H1 (cell line): ENCODE measurements at regions not wholly inside any gene's neighbourhood (a gene's known extent, or its start where the extent isn't known, plus 50 kb on each side); places are given as distances from the start of the nearest gene placed in this dataset.

Experiments
- CTCF ChIA-PET: fragments of 300-600 bp; sonication (Branson Sonifier 250); formaldehyde crosslinking; loops from one replicate; lab custom pipeline; 2021; ENCODE audit not compliant: partially characterized antibody; lab: Charles Lee
- POLR2A ChIA-PET: fragments of 300-600 bp; sonication (Branson Sonifier 250); formaldehyde crosslinking; loops from one replicate; lab custom pipeline; 2021; ENCODE audit warnings: inconsistent platforms; ENCODE audit not compliant: partially characterized antibody; lab: Charles Lee
- DNase-seq, 2 experiments: peaks; one replicate each; pipeline versions ENCODE4 v3.0.0 to v3.0.0-alpha.2; 2010 to 2022; ENCODE audit warnings: low spot score in 2 of 2, low read depth in 1 of 2, mixed read lengths in 1 of 2
- FAIRE-seq: peaks from 2 replicates; lab custom pipeline; 2011; peaks lifted over from hg19 to GRCh38; lab: Jason Lieb, UNC
- H2AFZ ChIP-seq: 2 replicates; pipeline ENCODE4 v1.8.1; 2012; ENCODE audit warnings: low read length, inconsistent platforms
- H2AK5ac ChIP-seq: 2 replicates; pipeline ENCODE4 v1.6.1; 2013; ENCODE audit warnings: low read depth, low read length
- H2BK120ac ChIP-seq: replicated peaks from 2 replicates; pipeline ENCODE3; 2013; ENCODE audit warnings: low read depth, low read length, inconsistent platforms
- H2BK12ac ChIP-seq: 2 replicates; pipeline ENCODE4 v1.6.1; 2013; ENCODE audit warnings: low read depth, low read length
- H2BK15ac ChIP-seq: 2 replicates; pipeline ENCODE4 v1.6.1; 2013; ENCODE audit warnings: low read length
- H2BK20ac ChIP-seq: 2 replicates; pipeline ENCODE4 v1.6.1; 2013; ENCODE audit warnings: low read length
- H2BK5ac ChIP-seq: 2 replicates; pipeline ENCODE4 v1.6.1; 2013; ENCODE audit warnings: low read depth, low read length
- H3K14ac ChIP-seq: 2 replicates; pipeline ENCODE4 v1.6.1; 2013; ENCODE audit warnings: inconsistent platforms; ENCODE audit not compliant: insufficient read length
- H3K18ac ChIP-seq: 2 replicates; pipeline ENCODE4 v1.6.1; 2013; ENCODE audit warnings: low read length; ENCODE audit errors: extremely low read depth
- H3K23ac ChIP-seq: 2 replicates; pipeline ENCODE4 v1.6.1; 2013; ENCODE audit warnings: inconsistent platforms; ENCODE audit not compliant: insufficient read length
- H3K23me2 ChIP-seq: 2 replicates; pipeline ENCODE4 v1.6.1; 2013; ENCODE audit warnings: low read depth, low read length
- H3K27ac ChIP-seq: 2 replicates; pipeline ENCODE4 v1.6.1; 2011; ENCODE audit warnings: low read depth, low read length, inconsistent platforms
- H3K27me3 ChIP-seq, 4 experiments: replicated peaks in 1 of 4; 1 replicate in 1 of 4; 2 replicates in 3 of 4; pipeline versions ENCODE4 v1.6.1 to v1.8.1; 2011 to 2013; ENCODE audit warnings: low read length in 3 of 4, mild to moderate bottlenecking in 3 of 4, inconsistent platforms in 2 of 4, mixed read lengths in 2 of 4, moderate library complexity in 1 of 4; ENCODE audit not compliant: control insufficient read depth in 3 of 4, insufficient read depth in 3 of 4; ENCODE audit errors: extremely low read depth in 1 of 4
- H3K36me3 ChIP-seq, 4 experiments: 2 replicates each; pipeline versions ENCODE4 v1.6.1 to v1.8.1; 2011 to 2013; ENCODE audit warnings: mild to moderate bottlenecking in 4 of 4, low read length in 3 of 4, moderate library complexity in 2 of 4, control low read depth in 1 of 4, inconsistent platforms in 1 of 4; ENCODE audit not compliant: insufficient read depth in 4 of 4, control insufficient read depth in 2 of 4
- H3K4ac ChIP-seq: replicated peaks from 2 replicates; pipeline ENCODE3; 2013; ENCODE audit warnings: low read length, low read depth, mixed read lengths, inconsistent platforms; ENCODE audit not compliant: insufficient read length
- H3K4me1 ChIP-seq, 4 experiments: replicated peaks in 1 of 4; 1 replicate in 1 of 4; 2 replicates in 3 of 4; pipeline versions ENCODE4 v1.6.1 to v1.8.1; 2011 to 2013; ENCODE audit warnings: low read length in 3 of 4, inconsistent platforms in 2 of 4, mixed read lengths in 1 of 4; ENCODE audit not compliant: insufficient read depth in 4 of 4, control insufficient read depth in 3 of 4
- H3K4me2 ChIP-seq, 2 experiments: 2 replicates each; pipeline versions ENCODE4 v1.6.1 to v1.8.1; 2011 to 2013; ENCODE audit warnings: low read depth in 2 of 2, low read length in 2 of 2, control low read depth in 1 of 2, inconsistent platforms in 1 of 2, mild to moderate bottlenecking in 1 of 2; ENCODE audit not compliant: insufficient read depth in 1 of 2
- H3K4me3 ChIP-seq, 4 experiments: fragments of 200-600, 300-600 bp in 1 of 4; sonication (generic), shearing (Covaris generic), sonication (Bioruptor Twin) in 1 of 4; 2 replicates each; pipeline versions ENCODE4 v1.5.1 to v1.8.1; 2011 to 2016; ENCODE audit warnings: low read length in 4 of 4, low read depth in 3 of 4, control low read depth in 2 of 4, inconsistent platforms in 2 of 4, mild to moderate bottlenecking in 2 of 4, mixed read lengths in 1 of 4, moderate library complexity in 1 of 4; ENCODE audit not compliant: insufficient read depth in 2 of 4; ENCODE audit errors: extremely low read depth in 1 of 4
- H3K56ac ChIP-seq: replicated peaks from 2 replicates; pipeline ENCODE3; 2013; ENCODE audit warnings: low read depth, mild to moderate bottlenecking, mixed read lengths, low read length, inconsistent platforms; ENCODE audit not compliant: insufficient read length
- H3K79me1 ChIP-seq: 2 replicates; pipeline ENCODE4 v1.6.1; 2013; ENCODE audit warnings: low read depth, low read length, control low read depth
- H3K79me2 ChIP-seq, 2 experiments: 2 replicates each; pipeline versions ENCODE4 v1.6.1 to v1.8.1; 2012 to 2013; ENCODE audit warnings: low read length in 2 of 2, mild to moderate bottlenecking in 2 of 2, inconsistent platforms in 1 of 2; ENCODE audit not compliant: insufficient read depth in 2 of 2, control insufficient read depth in 1 of 2
- H3K9ac ChIP-seq, 4 experiments: replicated peaks in 1 of 4; 1 replicate in 1 of 4; 2 replicates in 3 of 4; pipeline versions ENCODE4 v1.6.1 to v1.8.1; 2011 to 2013; ENCODE audit warnings: low read depth in 3 of 4, low read length in 3 of 4, control low read depth in 2 of 4, mild to moderate bottlenecking in 2 of 4, moderate library complexity in 2 of 4, inconsistent platforms in 1 of 4; ENCODE audit errors: extremely low read depth in 1 of 4
- H3K9me3 ChIP-seq, 2 experiments: 2 replicates each; pipeline versions ENCODE4 v1.6.1 to v1.8.1; 2012 to 2013; ENCODE audit warnings: mild to moderate bottlenecking in 2 of 2, moderate library complexity in 2 of 2, control low read depth in 1 of 2, inconsistent platforms in 1 of 2, low read depth in 1 of 2, low read length in 1 of 2, mixed read lengths in 1 of 2; ENCODE audit not compliant: insufficient read depth in 2 of 2
- H4K20me1 ChIP-seq, 2 experiments: replicated peaks in 1 of 2; 2 replicates each; pipeline versions ENCODE3 to v1.8.1; 2011 to 2013; ENCODE audit warnings: inconsistent platforms in 2 of 2, low read length in 2 of 2, mild to moderate bottlenecking in 1 of 2; ENCODE audit not compliant: insufficient read depth in 2 of 2, control insufficient read depth in 1 of 2
- H4K5ac ChIP-seq: 2 replicates; pipeline ENCODE4 v1.6.1; 2013; ENCODE audit warnings: low read length, low read depth, mixed read lengths, inconsistent platforms; ENCODE audit not compliant: insufficient read length
- H4K8ac ChIP-seq: 2 replicates; pipeline ENCODE4 v1.8.0; 2013; ENCODE audit warnings: mild to moderate bottlenecking, moderate library complexity, low read length, inconsistent platforms; ENCODE audit not compliant: insufficient read depth; ENCODE audit errors: extremely low read depth
- H4K91ac ChIP-seq: replicated peaks from 2 replicates; pipeline ENCODE3; 2013; ENCODE audit warnings: low read length, mixed read lengths, inconsistent platforms; ENCODE audit not compliant: insufficient read length
- CBX8 ChIP-seq: fragments of 300-800, 300-1000 bp; sonication (generic); IDR thresholded peaks from 2 replicates; pipeline ENCODE4 v1.7.1; 2016; ENCODE audit warnings: low read depth, low read length, borderline replicate concordance
- E2F6 ChIP-seq: IDR thresholded peaks from 2 replicates; pipeline ENCODE4 v1.6.1; 2012; ENCODE audit warnings: inconsistent platforms
- EP300 ChIP-seq, 2 experiments: IDR thresholded peaks; 1 replicate in 1 of 2; 2 replicates in 1 of 2; pipeline ENCODE4 v1.6.1; 2011 to 2012; ENCODE audit warnings: low read depth in 2 of 2, low read length in 2 of 2, mild to moderate bottlenecking in 2 of 2, borderline replicate concordance in 1 of 2, inconsistent platforms in 1 of 2, moderate library complexity in 1 of 2
- GTF2F1 ChIP-seq: IDR thresholded peaks from 2 replicates; pipeline ENCODE4 v1.6.1; 2012; ENCODE audit warnings: low read depth, low read length, improper control_type of control experiment, borderline replicate concordance
- JUND ChIP-seq: IDR thresholded peaks from 2 replicates; pipeline ENCODE4 v1.6.1; 2011; ENCODE audit warnings: mild to moderate bottlenecking, improper control_type of control experiment, low read length
- RBBP5 ChIP-seq: IDR thresholded peaks from 2 replicates; pipeline ENCODE4 v1.7.1; 2012; ENCODE audit warnings: low read depth, mild to moderate bottlenecking, inconsistent platforms, low read length, moderate library complexity, borderline replicate concordance
- RFX5 ChIP-seq: IDR thresholded peaks from 2 replicates; pipeline ENCODE4 v1.6.1; 2011; ENCODE audit warnings: low read depth, low read length, improper control_type of control experiment, borderline replicate concordance
- RNF2 ChIP-seq: fragments of 200-900, 300-1000 bp; sonication (generic); IDR thresholded peaks from 2 replicates; pipeline ENCODE4 v1.7.1; 2016; ENCODE audit warnings: borderline replicate concordance, low read depth, mild to moderate bottlenecking, antibody characterized with exemption, low read length; ENCODE audit not compliant: poor library complexity, severe bottlenecking; ENCODE audit errors: missing control alignments
- SIN3A ChIP-seq, 2 experiments: IDR thresholded peaks in 1 of 2; conservative IDR thresholded peaks in 1 of 2; 2 replicates each; pipeline ENCODE4 v1.6.1; 2011 to 2012; ENCODE audit warnings: low read length in 2 of 2, improper control_type of control experiment in 1 of 2, low read depth in 1 of 2, mild to moderate bottlenecking in 1 of 2
- SIRT6 ChIP-seq: IDR thresholded peaks from one replicate; pipeline ENCODE4 v1.7.1; 2012; ENCODE audit warnings: low read length, inconsistent platforms
- SP1 ChIP-seq: IDR thresholded peaks from 2 replicates; pipeline ENCODE4 v1.6.1; 2011; ENCODE audit warnings: low read depth, low read length
- SRF ChIP-seq: IDR thresholded peaks from 2 replicates; pipeline ENCODE4 v1.6.1; 2011; ENCODE audit warnings: mild to moderate bottlenecking, low read depth, low read length, moderate library complexity
- TAF7 ChIP-seq: optimal IDR thresholded peaks from 2 replicates; pipeline ENCODE3; 2011; ENCODE audit warnings: low read depth, mild to moderate bottlenecking, inconsistent platforms, low read length, moderate library complexity, borderline replicate concordance
- YY1 ChIP-seq: IDR thresholded peaks from 2 replicates; pipeline ENCODE4 v1.6.1; 2011; ENCODE audit warnings: low read depth, mild to moderate bottlenecking, low read length
- WGBS, 2 experiments: shearing (Covaris generic) in 1 of 2; methylation state at CpG; one replicate each; pipeline versions ENCODE4 v1.1.6 to v1.1.7; 2013 to 2015; ENCODE audit warnings: low lambda C conversion rate in 2 of 2, mixed read lengths in 2 of 2, inconsistent platforms in 1 of 2, low coverage in 1 of 2, missing lambda C conversion rate in 1 of 2; ENCODE audit not compliant: insufficient replicate concordance in 2 of 2, insufficient coverage in 1 of 2, insufficient read length in 1 of 2; ENCODE audit errors: extremely low coverage in 1 of 2, missing lambda C conversion rate in 1 of 2; 5-methylcytosine and 5-hydroxymethylcytosine counted together

- Histone ChIP-seq H3K27me3 (no peaks in the 10 kb centered on the region), H2BK120ac (no peak overlapping the region), H2BK20ac (no peak overlapping the region), H3K56ac (no peak overlapping the region), H3K23ac (no peak overlapping the region), H2BK15ac (no peak overlapping the region), H4K91ac (no peak overlapping the region), H2AFZ (no peak overlapping the region), H4K20me1 (no peaks in the 10 kb centered on the region), H2BK12ac (no peak overlapping the region), H3K9me3 (peaks cover 0 to 4% of the 10 kb centered on the region in 2 experiments; a peak in 2 of 4 replicates), H3K79me1 (no peaks in the 10 kb centered on the region), H3K79me2 (no peaks in the 10 kb centered on the region), H2BK5ac (no peak overlapping the region), H3K4me3 (no peak overlapping the region), H4K8ac (no peak overlapping the region), H4K5ac (no peak overlapping the region), H2AK5ac (no peak overlapping the region), H3K9ac (no peak overlapping the region), H3K23me2 (no peaks in the 10 kb centered on the region), H3K14ac (no peak overlapping the region), H3K36me3 (no peaks in the 10 kb centered on the region), H3K18ac (no peak overlapping the region; the same call in 1 of the 2 replicates), H3K4me2 (no peak overlapping the region), H3K27ac (no peak overlapping the region), H3K4ac (no peak overlapping the region), H3K4me1 (no peaks in the 10 kb centered on the region)
- WGBS, 2 experiments, result 96% methylated on average over 4 of the region's 4 CpGs; no CpG with 5 or more reads in 1 of the 2 experiments
- CTCF ChIA-PET, result interaction anchor here (1.4 kb wide), 1 partner anchor 10 kb away, joined by 3 read pairs; no protein-coding TSS in a partner anchor
- POLR2A ChIA-PET, result no interaction called here
- DNase-seq (no peak), FAIRE-seq (no peak)
- TF ChIP-seq JUND (no peak), RFX5 (no peak), SIN3A (conservative IDR thresholded peaks at IDR 0.05 in 1 of 2, IDR thresholded peaks at IDR 0.05 in 1 of 2; ENCODE audit: low read depth in 1 of 2, low read length in 2 of 2) (no peak), RNF2 (no peak), YY1 (no peak), CBX8 (no peak), RBBP5 (no peak), SIRT6 (no peak), SP1 (no peak), E2F6 (no peak), TAF7 (no peak), SRF (no peak), GTF2F1 (no peak), EP300 (IDR thresholded peaks at IDR 0.05; ENCODE audit: borderline replicate concordance in 1 of 2, low read depth in 2 of 2, low read length in 2 of 2) (no peak)
These were observed 156.2 kb upstream of the NETO1 start for GRCh38 chr18:73023975-73024374.
